Heart right ventricle (tissue), 16 donors: ENCODE measurements at regions not wholly inside any gene's neighbourhood (a gene's known extent, or its start where the extent isn't known, plus 50 kb on each side); places are given as distances from the start of the nearest gene placed in this dataset.

ENCODE experiments used
- ATAC-seq, 8 donors: fragments of 200-7000 bp; cut with Tn5 transposase; one replicate each; pipeline ENCODE4 v1.9.1; 2020; ENCODE audit warnings: mild to moderate bottlenecking in 8 of 8, moderate library complexity in 8 of 8, moderate number of reproducible peaks in 1 of 8
- DNase-seq, 2 donors: peaks; one replicate each; pipeline ENCODE4 v3.0.0-alpha.2; 2020
- H3K27ac ChIP-seq, 10 donors: fragments of 200-600 bp; sonication (generic) in 2 of 10; one replicate each; pipeline versions ENCODE4 v1.5.0 to v1.8.0; 2020 to 2022; ENCODE audit warnings: mild to moderate bottlenecking in 3 of 10
- H3K27me3 ChIP-seq, 7 donors: fragments of 200-600 bp; one replicate each; pipeline ENCODE4 v1.8.0; 2021 to 2022; ENCODE audit warnings: mild to moderate bottlenecking in 2 of 7
- H3K36me3 ChIP-seq, 9 donors: fragments of 200-600 bp; sonication (generic) in 1 of 9; one replicate each; pipeline versions ENCODE4 v1.5.0 to v1.8.0; 2020 to 2022; ENCODE audit warnings: mild to moderate bottlenecking in 2 of 9
- H3K4me1 ChIP-seq, 9 donors: fragments of 200-600 bp; sonication (generic) in 1 of 9; one replicate each; pipeline versions ENCODE4 v1.5.0 to v1.8.0; 2020 to 2022; ENCODE audit warnings: mild to moderate bottlenecking in 4 of 9
- H3K4me3 ChIP-seq, 10 donors: fragments of 200-600 bp; sonication (generic) in 2 of 10; one replicate each; pipeline versions ENCODE4 v1.5.0 to v1.8.0; 2020 to 2022; ENCODE audit warnings: mild to moderate bottlenecking in 7 of 10, moderate library complexity in 2 of 10
- H3K9me3 ChIP-seq, 11 donors: fragments of 200-600 bp in 10 of 11; sonication (generic) in 2 of 11; one replicate each; pipeline versions ENCODE4 v1.5.0 to v1.8.0; 2013 to 2022; ENCODE audit warnings: mild to moderate bottlenecking in 2 of 11, control low read depth in 1 of 11, moderate library complexity in 1 of 11
- CTCF ChIP-seq, 9 donors: fragments of 200-600 bp; sonication (generic) in 2 of 9; IDR thresholded peaks; one replicate each; pipeline versions ENCODE4 v1.5.0 to v1.8.0; 2021 to 2022; ENCODE audit warnings: antibody characterized with exemption in 9 of 9, mild to moderate bottlenecking in 5 of 9, moderate library complexity in 1 of 9
- WGBS, 2 donors: extraction: QIAGEN DNeasy Blood & Tissue Kit; methylation state at CpG; one replicate each; pipeline ENCODE4 v1.1.7; 2013; ENCODE audit warnings: inconsistent platforms in 1 of 2; 5-methylcytosine and 5-hydroxymethylcytosine counted together
- intact Hi-C, 10 donors: fragments of 100-400 bp; cut with DNase I; formaldehyde crosslinking; loops; one replicate each; pipeline versions ENCODE4 v1.11.1 to v1.14.2; 2022
- donor health status: Arrhythmogenic right ventricular cardiomyopathy.
- donor health status: ischemic (EF 13 %, LVEDD 7.1; RV severe dilation, severe dysfunction).
- donor health status: healthy with polysubstance abuse.
- donor health status: DM: no; HTN: yes; CAD: no.
- donor health status: DM: no; HTN: no; CAD: no.
- donor health status: ischemic (EF 25% LVEDD 6.9; RV normal size, moderate dysfunction).
- donor health status: ischemic (EF 25% LVEDD 5.7; RV mildly dilated, moderate dysfunction).
- donor health status: healthy.
- donor health status: DM: yes; HTN: yes; CAD: no.
- donor health status: Ischemic cardiomyopathy.
- donor health status: ischemic (EF 35%, LVEDD 5.7; RV mildly dilated, moderate dysfunction).
- donor health status: nonischemic (EF 11% LVEDD 7.7; RV severe dilation, severe dysfunction).
- donor health status: DM: yes; HTN: yes; CAD: no.
- donor health status: PGD.
- donor health status: ischemic (EF 29% LVEDD 5.4; RV normal size, mild dysfunction).
- donor health status: nonischemic (EF 23%, LVEDD 6.1; RV moderate dilation, normal function).

GRCh38 chr22:48742191-48742555, 1085.5 kb downstream of the BRD1 start:
- WGBS, 2 donors = 92 to 93% methylated on average over 17 of the region's 17 CpGs
- Histone ChIP-seq H3K27ac (no peak overlapping the region), H3K4me1 (no peaks in the 10 kb centered on the region), H3K36me3 (no peaks in the 10 kb centered on the region), H3K9me3 (no peaks in the 10 kb centered on the region), H3K27me3 (no peaks in the 10 kb centered on the region), H3K4me3 (no peak overlapping the region)
- intact Hi-C loops = no loop called here
- ATAC-seq (no peak), DNase-seq (no peak)
- TF ChIP-seq CTCF (IDR thresholded peaks at IDR 0.05) = no peak

GRCh38 chr22:48741540-48741939, 1086.1 kb downstream of the BRD1 start:
- no peak for ATAC-seq
- no peak overlapping the region for H3K4me3 ChIP-seq
- H3K27ac ChIP-seq = no peak overlapping the region
- DNase-seq = no peak
- H3K36me3 ChIP-seq = no peaks in the 10 kb centered on the region
- intact Hi-C loops = no loop called here
- no peaks in the 10 kb centered on the region for H3K27me3 ChIP-seq
- H3K9me3 ChIP-seq = no peaks in the 10 kb centered on the region
- H3K4me1 ChIP-seq = no peaks in the 10 kb centered on the region
- no peak for TF ChIP-seq CTCF (IDR thresholded peaks at IDR 0.05)
- 84 to 89% methylated on average over 8 of the region's 8 CpGs for WGBS, 2 donors

GRCh38 chr22:48740731-48741405, 1086.8 kb downstream of the BRD1 start:
- ATAC-seq (no peak), DNase-seq (no peak)
- no peaks in the 10 kb centered on the region for H3K9me3 ChIP-seq
- 87 to 88% methylated on average over 31 of the region's 31 CpGs for WGBS, 2 donors
- no peaks in the 10 kb centered on the region for H3K36me3 ChIP-seq
- H3K27me3 ChIP-seq = no peaks in the 10 kb centered on the region
- TF ChIP-seq CTCF (IDR thresholded peaks at IDR 0.05) = no peak
- H3K4me3 ChIP-seq = no peak overlapping the region
- H3K4me1 ChIP-seq = no peaks in the 10 kb centered on the region
- no peak overlapping the region for H3K27ac ChIP-seq
- intact Hi-C loops = no loop called here

GRCh38 chr22:48740086-48740730, 1087.5 kb downstream of the BRD1 start:
- no peak for ATAC-seq
- intact Hi-C loops = no loop called here
- 52 to 55% methylated on average over 21 of the region's 21 CpGs for WGBS, 2 donors
- Histone ChIP-seq H3K36me3 (no peaks in the 10 kb centered on the region), H3K9me3 (no peaks in the 10 kb centered on the region), H3K4me1 (no peaks in the 10 kb centered on the region), H3K27ac (no peak overlapping the region), H3K27me3 (peaks cover 0 to 2% (median 0%) of the 10 kb centered on the region in 7 donors), H3K4me3 (no peak overlapping the region)
- no peak for DNase-seq
- no peak for TF ChIP-seq CTCF (IDR thresholded peaks at IDR 0.05)
